SJCRH30 (cell line): ENCODE measurements at regions not wholly inside any gene's neighbourhood (a gene's known extent, or its start where the extent isn't known, plus 50 kb on each side); places are given as distances from the start of the nearest gene placed in this dataset.
A peak's percentile ranks its signal among the peaks of the same experiment; 100 is the strongest.

ENCODE experiments used
- DNase-seq, 2 experiments: peaks; one replicate each; pipeline ENCODE4 v3.0.0-alpha.2; 2015 to 2020
- H3K27ac ChIP-seq: fragments of 250-450 bp; sonication (Bioruptor Pico); 2 replicates; pipeline ENCODE4 v1.5.1; 2020; ENCODE audit warnings: mild to moderate bottlenecking, moderate library complexity
- H3K27me3 ChIP-seq: fragments of 250-450 bp; sonication (Bioruptor Pico); 2 replicates; pipeline ENCODE4 v1.5.1; 2020; ENCODE audit warnings: mild to moderate bottlenecking, moderate library complexity
- H3K36me3 ChIP-seq: fragments of 250-450 bp; sonication (Bioruptor Pico); 2 replicates; pipeline ENCODE4 v1.5.1; 2020; ENCODE audit warnings: mild to moderate bottlenecking, moderate library complexity
- H3K4me1 ChIP-seq: fragments of 250-450 bp; sonication (Bioruptor Pico); 2 replicates; pipeline ENCODE4 v1.5.1; 2020; ENCODE audit warnings: mild to moderate bottlenecking, moderate library complexity
- H3K4me3 ChIP-seq: fragments of 250-450 bp; sonication (Bioruptor Pico); 2 replicates; pipeline ENCODE4 v1.5.1; 2020; ENCODE audit warnings: mild to moderate bottlenecking, moderate library complexity
- H3K9me3 ChIP-seq: fragments of 250-450 bp; sonication (Bioruptor Pico); replicated peaks from 2 replicates; pipeline ENCODE4 v1.5.1; 2020; ENCODE audit warnings: mild to moderate bottlenecking, moderate library complexity

- no peaks in the 10 kb centered on the region for H3K36me3 ChIP-seq
- no peak for DNase-seq
- H3K4me3 ChIP-seq: no peak overlapping the region
- no peaks in the 10 kb centered on the region for H3K4me1 ChIP-seq
- no peak overlapping the region for H3K27ac ChIP-seq
- no peaks in the 10 kb centered on the region for H3K27me3 ChIP-seq
- H3K9me3 ChIP-seq: no peaks in the 10 kb centered on the region
Measured at GRCh38 chr7:24462984-24463383, 110.3 kb upstream of the PALS2 start.

GRCh38 chr7:24463474-24463873, 109.8 kb upstream of the PALS2 start:
- DNase-seq: peak in 1 of 2 experiments; percentile 48
- no peaks in the 10 kb centered on the region for H3K36me3 ChIP-seq
- no peaks in the 10 kb centered on the region for H3K4me1 ChIP-seq

DNA sequence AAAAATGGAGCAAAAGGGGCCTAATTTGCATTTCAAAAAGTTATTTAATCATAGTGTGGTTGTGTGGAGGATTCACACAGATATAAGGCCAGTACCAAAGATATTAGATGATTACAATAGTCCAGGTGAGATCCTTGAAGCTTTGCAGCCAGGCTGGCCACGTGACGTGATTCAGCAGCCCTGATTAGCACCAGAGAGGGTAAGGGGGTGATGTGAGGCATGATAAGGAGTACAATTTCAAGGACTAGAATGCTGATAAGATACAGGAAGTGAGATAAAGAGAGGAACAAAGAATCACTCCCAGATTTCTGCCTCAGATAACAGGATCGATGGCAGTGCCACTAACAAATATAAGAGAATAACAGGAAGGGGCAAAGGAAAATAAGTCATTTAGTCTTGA, 108.4 kb upstream of the PALS2 start:
- Histone ChIP-seq H3K27ac (no peak overlapping the region), H3K4me1 (no peaks in the 10 kb centered on the region), H3K27me3 (0 out of 2 replicates have a peak, but pooled peaks cover under 1% of the 10 kb centered on the region), H3K36me3 (no peaks in the 10 kb centered on the region), H3K4me3 (no peak overlapping the region), H3K9me3 (no peaks in the 10 kb centered on the region)
- DNase-seq: no peak

More at GRCh38 chr7:24463474-24463873, 109.8 kb upstream of the PALS2 start:
- no peaks in the 10 kb centered on the region for H3K27me3 ChIP-seq
- no peak overlapping the region for H3K4me3 ChIP-seq
- no peak overlapping the region for H3K27ac ChIP-seq
- no peaks in the 10 kb centered on the region for H3K9me3 ChIP-seq

- Histone ChIP-seq H3K36me3 (no peaks in the 10 kb centered on the region), H3K4me1 (no peaks in the 10 kb centered on the region), H3K27me3 (0 out of 2 replicates have a peak, but pooled peaks cover 2% of the 10 kb centered on the region), H3K27ac (no peak overlapping the region), H3K9me3 (no peaks in the 10 kb centered on the region), H3K4me3 (no peak overlapping the region)
- DNase-seq: no peak
Measured at GRCh38 chr7:24466168-24466768, 107.0 kb upstream of the PALS2 start.

DNA sequence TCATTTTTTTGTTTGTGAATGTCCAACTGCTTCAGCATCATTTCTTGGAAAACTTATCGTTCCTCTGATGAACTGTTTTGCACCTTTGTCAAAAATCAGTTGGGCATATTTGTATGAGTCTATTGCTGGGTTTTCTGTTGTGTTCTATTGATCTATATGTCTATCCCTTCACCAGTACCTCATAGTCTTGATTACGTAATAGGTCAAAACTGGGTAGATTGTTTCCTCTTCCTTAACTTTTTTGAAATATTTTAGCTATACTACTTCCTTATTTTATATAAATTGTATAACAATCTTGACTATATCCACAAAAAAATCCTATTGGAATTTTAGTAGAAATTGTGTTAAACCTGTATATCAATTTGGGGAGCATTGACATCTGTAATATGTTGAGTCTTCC, 104.1 kb upstream of the PALS2 start:
- no peak overlapping the region for H3K27ac ChIP-seq
- H3K9me3 ChIP-seq: no peaks in the 10 kb centered on the region
- H3K4me3 ChIP-seq: no peak overlapping the region
- DNase-seq: no peak
- H3K27me3 ChIP-seq: 0 out of 2 replicates have a peak, but pooled peaks cover 2% of the 10 kb centered on the region
- no peaks in the 10 kb centered on the region for H3K4me1 ChIP-seq
- no peaks in the 10 kb centered on the region for H3K36me3 ChIP-seq

DNA sequence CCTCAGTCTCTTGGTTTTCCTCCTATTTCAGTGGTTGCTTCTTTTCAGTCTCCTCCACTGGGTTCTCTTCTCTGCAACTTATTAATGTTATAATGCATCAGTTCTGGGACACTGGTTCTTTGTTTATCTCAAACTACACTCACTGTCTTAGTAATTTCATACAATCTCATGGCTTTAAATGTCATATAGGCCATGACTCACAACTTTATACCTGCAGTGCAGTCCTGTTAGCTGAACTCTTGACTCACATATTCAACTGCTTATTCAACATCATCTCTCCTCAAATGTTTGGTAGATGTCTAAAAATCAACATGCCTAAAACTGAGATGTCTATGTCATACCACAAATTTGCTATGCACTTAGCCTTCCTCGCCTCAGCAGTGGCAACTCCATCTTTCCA, 101.2 kb upstream of the PALS2 start:
- Histone ChIP-seq H3K27me3 (0 out of 2 replicates have a peak, but pooled peaks cover 2% of the 10 kb centered on the region), H3K4me1 (no peaks in the 10 kb centered on the region; the same call in 1 of the 2 replicates), H3K36me3 (no peaks in the 10 kb centered on the region), H3K4me3 (no peak overlapping the region), H3K9me3 (no peaks in the 10 kb centered on the region), H3K27ac (no peak overlapping the region)
- DNase-seq: no peak

- H3K4me3 ChIP-seq: no peak overlapping the region
- DNase-seq: no peak
- H3K27ac ChIP-seq: no peak overlapping the region
- H3K4me1 ChIP-seq: peaks cover 16% of the 10 kb centered on the region
- no peaks in the 10 kb centered on the region for H3K36me3 ChIP-seq
- H3K27me3 ChIP-seq: no peaks in the 10 kb centered on the region
- no peaks in the 10 kb centered on the region for H3K9me3 ChIP-seq
Measured at GRCh38 chr7:24475166-24475961, 97.9 kb upstream of the PALS2 start.

- Histone ChIP-seq H3K27ac (no peak overlapping the region), H3K27me3 (no peaks in the 10 kb centered on the region), H3K4me1 (peaks cover 16% of the 10 kb centered on the region), H3K9me3 (no peaks in the 10 kb centered on the region), H3K36me3 (no peaks in the 10 kb centered on the region), H3K4me3 (no peak overlapping the region)
- DNase-seq: no peak
Measured at GRCh38 chr7:24476227-24476626, 97.0 kb upstream of the PALS2 start.

- Histone ChIP-seq H3K27me3 (no peaks in the 10 kb centered on the region), H3K27ac (no peak overlapping the region; the same call in 1 of the 2 replicates), H3K4me3 (no peak overlapping the region), H3K4me1 (peaks cover 16% of the 10 kb centered on the region), H3K9me3 (no peaks in the 10 kb centered on the region), H3K36me3 (no peaks in the 10 kb centered on the region)
- peak; percentile 48 to 70 for DNase-seq
Measured at GRCh38 chr7:24477398-24478136, 95.7 kb upstream of the PALS2 start.

DNA sequence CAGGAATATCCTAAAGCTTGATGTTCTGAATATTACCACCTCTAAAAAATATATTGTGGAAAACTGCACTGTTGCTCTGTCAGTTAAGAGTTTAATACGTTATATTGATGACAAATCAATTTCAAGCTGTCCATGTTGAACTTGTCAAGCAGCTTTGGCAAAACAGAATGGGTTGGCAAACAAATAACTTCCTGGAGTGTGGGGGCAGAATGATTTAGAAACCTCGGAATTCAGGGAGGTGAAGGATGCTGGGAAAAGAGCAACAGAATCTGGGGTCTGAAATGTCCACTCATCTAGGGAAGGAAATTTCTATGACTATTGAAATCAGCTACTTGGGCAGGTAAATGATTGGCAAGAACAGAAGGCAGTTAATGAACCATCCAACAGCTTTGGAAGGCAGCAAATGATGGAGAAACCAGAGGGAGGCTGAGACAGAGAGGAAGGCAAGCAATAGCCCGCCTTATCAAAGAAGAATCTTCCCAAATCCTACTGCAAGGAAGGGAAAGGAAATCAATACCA, 95.1 kb upstream of the PALS2 start:
- Histone ChIP-seq H3K4me1 (peaks cover 16% of the 10 kb centered on the region), H3K27me3 (no peaks in the 10 kb centered on the region), H3K27ac (no peak overlapping the region; the same call in 1 of the 2 replicates), H3K4me3 (no peak overlapping the region), H3K9me3 (no peaks in the 10 kb centered on the region), H3K36me3 (no peaks in the 10 kb centered on the region)
- no peak for DNase-seq

DNA sequence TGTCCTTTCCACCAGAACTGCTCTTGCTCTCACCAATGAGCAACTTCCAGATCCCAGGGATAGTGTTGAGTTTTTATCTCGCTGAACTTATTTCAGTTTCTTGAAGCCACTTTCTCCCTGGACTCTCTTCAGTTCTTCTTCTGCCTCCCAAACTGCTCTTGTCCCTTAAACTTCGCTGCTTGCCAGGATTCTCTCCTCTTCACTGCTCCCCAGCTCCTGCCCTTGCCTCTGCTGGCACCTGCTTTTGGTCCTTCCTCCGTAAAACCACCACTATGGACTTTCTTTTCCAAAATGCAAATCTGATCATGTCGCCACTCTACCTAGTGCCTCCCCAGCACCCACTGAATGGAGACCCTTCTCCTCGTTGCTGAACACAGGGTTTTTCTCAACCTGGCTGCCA, 92.8 kb upstream of the PALS2 start:
- DNase-seq: no peak
- no peak overlapping the region for H3K4me3 ChIP-seq
- no peaks in the 10 kb centered on the region for H3K36me3 ChIP-seq

GRCh38 chr7:24483804-24484203, 89.4 kb upstream of the PALS2 start:
- Histone ChIP-seq H3K4me1 (no peaks in the 10 kb centered on the region), H3K27me3 (0 out of 2 replicates have a peak, but pooled peaks cover 5% of the 10 kb centered on the region), H3K9me3 (no peaks in the 10 kb centered on the region), H3K36me3 (no peaks in the 10 kb centered on the region), H3K4me3 (no peak overlapping the region), H3K27ac (no peak overlapping the region)
- DNase-seq: no peak

More for the DNA sequence above, 92.8 kb upstream of the PALS2 start:
- Histone ChIP-seq H3K27ac (no peak overlapping the region), H3K4me1 (peaks cover 16% of the 10 kb centered on the region), H3K27me3 (0 out of 2 replicates have a peak, but pooled peaks cover 5% of the 10 kb centered on the region), H3K9me3 (no peaks in the 10 kb centered on the region)

DNA sequence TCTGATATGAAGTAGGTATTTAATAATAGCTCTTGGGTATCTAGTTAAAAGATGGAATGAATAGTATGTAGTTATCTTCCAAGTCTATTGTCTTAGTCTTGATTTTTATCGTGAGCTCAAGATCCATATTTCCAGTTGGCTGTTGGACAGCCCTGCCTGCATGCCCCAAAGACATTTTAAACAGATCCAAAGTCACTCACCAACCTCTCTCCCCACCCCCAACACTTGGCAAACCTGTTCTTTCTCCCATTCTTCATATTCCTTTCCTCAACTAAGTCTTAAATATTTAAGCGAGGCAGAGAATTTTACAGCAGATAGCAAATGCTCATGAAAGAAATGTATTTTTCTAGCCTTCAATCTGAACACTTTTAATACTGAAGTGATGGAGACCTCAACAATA, 80.7 kb upstream of the PALS2 start:
- no peak for DNase-seq
- Histone ChIP-seq H3K27me3 (no peaks in the 10 kb centered on the region), H3K4me1 (no peaks in the 10 kb centered on the region), H3K36me3 (no peaks in the 10 kb centered on the region), H3K4me3 (no peak overlapping the region), H3K27ac (no peak overlapping the region), H3K9me3 (no peaks in the 10 kb centered on the region)

GRCh38 chr7:24494832-24495231, 78.4 kb upstream of the PALS2 start:
- H3K27me3 ChIP-seq: no peaks in the 10 kb centered on the region
- H3K36me3 ChIP-seq: no peaks in the 10 kb centered on the region
- no peaks in the 10 kb centered on the region for H3K4me1 ChIP-seq
- H3K27ac ChIP-seq: no peak overlapping the region
- H3K9me3 ChIP-seq: no peaks in the 10 kb centered on the region
- no peak for DNase-seq
- H3K4me3 ChIP-seq: no peak overlapping the region

GRCh38 chr7:24496036-24496435, 77.2 kb upstream of the PALS2 start:
- DNase-seq: no peak
- Histone ChIP-seq H3K27me3 (no peaks in the 10 kb centered on the region), H3K9me3 (no peaks in the 10 kb centered on the region), H3K4me3 (no peak overlapping the region), H3K27ac (no peak overlapping the region), H3K4me1 (no peaks in the 10 kb centered on the region), H3K36me3 (no peaks in the 10 kb centered on the region)
